ENCODE measurements at regions not wholly inside any gene's neighbourhood (a gene's known extent, or its start where the extent isn't known, plus 50 kb on each side); places are given as distances from the start of the nearest gene placed in this dataset.

GRCh38 chr15:86006546-86006945 is 73.1 kb upstream of the AGBL1 start:
- TF ChIP-seq CTCF (IDR thresholded peaks at IDR 0.05) (no peak), POLR2AphosphoS5 (IDR thresholded peaks at IDR 0.05; ENCODE audit: low read depth, low read length) (no peak), TCF12 (IDR thresholded peaks at IDR 0.05) (no peak), CHD2 (IDR thresholded peaks at IDR 0.05; ENCODE audit: low read length, partially characterized antibody) (no peak), EP300 (IDR thresholded peaks at IDR 0.05; ENCODE audit: borderline replicate concordance in 1 of 2, low read depth in 1 of 2, low read length in 1 of 2) (no peak)

All from SK-N-SH (cell line).